ENCODE measurements at regions not wholly inside any gene's neighbourhood (a gene's known extent, or its start where the extent isn't known, plus 50 kb on each side); places are given as distances from the start of the nearest gene placed in this dataset.
"Not testable (repeated sequence)": the region's sequence is repeated elsewhere in the genome, so short reads cannot be mapped to it uniquely, and the experiment has no call there.

DNA sequence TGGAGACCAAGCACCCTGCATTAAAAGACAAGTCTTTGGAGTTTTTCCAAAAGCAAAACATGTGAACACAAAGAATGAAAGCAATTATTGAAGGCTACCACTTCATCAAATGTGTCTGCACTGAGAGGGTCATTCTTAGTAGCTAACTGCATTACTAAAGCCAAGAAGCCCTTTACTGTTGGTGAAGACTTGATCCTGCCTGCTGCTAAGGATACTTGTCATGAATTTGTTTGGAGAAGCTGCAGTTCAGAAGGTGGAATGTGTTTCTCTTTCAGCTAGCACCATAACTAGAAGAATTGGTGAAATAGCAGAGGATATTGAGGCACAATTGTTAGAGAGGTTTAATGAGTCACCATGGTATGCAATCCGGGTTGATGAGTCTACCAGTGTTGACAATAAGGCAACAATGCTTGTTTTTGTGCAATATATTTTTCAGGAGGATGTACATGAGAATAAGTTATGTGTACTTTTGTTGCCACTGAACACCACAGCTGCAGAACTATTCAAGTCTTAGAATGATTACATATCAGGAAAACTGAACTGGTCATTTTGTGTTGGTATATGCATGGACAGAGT, 457.3 kb upstream of the ISX start:
- no peak for DNase-seq

DNA sequence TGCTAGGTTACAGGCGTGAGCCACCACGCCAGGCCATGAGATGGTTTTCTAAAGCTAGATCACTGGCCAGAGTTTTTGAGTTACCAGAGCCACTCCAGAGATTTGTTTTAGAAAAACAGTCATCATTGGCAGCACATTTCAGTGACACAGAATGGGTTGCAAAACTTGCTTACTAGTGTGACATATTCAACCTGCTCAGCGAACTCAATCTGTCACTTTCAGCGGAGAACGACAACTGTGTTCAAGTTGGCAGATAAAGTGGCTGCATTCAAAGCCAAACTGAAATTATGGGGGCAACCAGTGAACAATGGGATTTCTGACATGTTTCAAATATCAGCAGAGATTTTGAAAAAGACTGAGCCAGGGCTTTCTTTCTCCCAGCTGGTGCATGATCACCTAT, 456.3 kb upstream of the ISX start:
- DNase-seq = no peak

DNA sequence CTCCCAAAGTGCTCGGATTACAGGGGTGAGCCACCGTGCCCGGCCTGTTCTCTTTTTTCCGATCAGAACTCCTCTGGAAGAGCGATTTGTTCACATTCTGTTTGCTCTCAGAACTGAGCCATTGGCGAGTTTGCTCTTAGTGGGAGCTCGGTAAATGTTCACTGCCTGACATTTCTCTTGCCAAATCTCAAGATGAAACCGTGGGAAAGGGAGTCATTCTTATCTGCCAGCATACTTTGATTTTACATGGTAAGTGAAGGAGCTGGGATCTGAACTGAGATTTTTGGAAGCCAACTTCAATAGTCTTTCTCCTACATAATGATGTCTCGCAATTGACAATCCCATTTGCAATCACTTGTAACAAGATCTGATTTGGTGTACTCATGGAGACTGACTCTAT, 445.8 kb upstream of the ISX start:
- no peak for DNase-seq

DNA sequence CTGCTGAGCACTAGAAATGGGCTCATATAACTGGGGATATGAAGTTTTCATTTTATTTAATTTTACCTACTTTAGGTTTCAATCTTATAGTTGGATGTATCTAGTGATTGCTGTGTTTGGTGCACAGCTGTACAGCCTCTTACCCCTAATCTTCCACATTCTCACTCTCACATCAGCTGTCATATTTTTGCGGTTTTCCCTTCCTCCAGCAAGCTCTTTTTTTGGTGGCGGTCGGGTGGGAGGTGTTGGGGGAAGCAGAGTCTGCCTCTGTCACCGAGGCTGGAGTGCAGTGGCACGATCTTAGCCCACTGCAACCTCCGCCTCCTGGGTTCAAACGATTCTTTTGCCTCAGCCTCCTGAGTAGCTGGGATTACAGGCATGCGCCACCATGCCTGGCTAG, 445.1 kb upstream of the ISX start:
- no peak for DNase-seq

DNA sequence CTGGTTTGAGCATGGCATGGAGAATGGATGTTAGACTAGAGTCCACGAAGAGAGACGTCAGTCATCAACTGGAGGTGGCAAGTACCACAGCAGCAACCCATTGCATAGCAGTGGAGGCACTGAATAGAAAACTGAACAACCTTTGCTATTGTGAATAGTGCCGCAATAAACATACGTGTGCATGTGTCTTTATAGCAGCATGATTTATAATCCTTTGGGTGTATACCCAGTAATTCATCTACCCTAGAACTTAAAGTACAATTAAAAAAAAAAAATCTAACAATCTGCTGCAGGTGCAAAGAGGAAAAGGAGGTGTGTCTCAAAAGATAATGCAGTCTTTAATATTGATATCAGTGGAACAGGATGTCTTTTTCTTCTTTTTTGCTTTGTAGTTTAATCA, 443.4 kb upstream of the ISX start:
- DNase-seq = no peak

DNA sequence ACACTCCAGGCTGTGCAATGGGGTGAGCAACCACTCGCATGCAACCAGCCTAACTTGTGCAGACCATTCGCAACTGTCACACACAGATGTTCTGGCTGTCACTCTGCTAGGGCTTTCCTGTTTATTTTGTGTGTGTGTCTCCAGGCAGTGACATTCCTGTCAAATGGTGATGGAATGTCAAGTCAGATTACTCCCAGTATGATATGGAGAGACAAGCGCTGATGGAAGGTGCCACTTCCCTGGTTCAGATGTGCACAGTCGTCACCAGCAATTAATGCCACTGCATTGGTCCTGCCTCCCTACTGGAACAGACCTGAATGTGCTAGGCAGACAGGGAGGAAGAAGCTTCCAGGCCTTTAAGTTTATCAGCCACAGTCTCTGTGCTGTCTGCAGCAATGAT, 442.4 kb upstream of the ISX start:
- no peak for DNase-seq

DNA sequence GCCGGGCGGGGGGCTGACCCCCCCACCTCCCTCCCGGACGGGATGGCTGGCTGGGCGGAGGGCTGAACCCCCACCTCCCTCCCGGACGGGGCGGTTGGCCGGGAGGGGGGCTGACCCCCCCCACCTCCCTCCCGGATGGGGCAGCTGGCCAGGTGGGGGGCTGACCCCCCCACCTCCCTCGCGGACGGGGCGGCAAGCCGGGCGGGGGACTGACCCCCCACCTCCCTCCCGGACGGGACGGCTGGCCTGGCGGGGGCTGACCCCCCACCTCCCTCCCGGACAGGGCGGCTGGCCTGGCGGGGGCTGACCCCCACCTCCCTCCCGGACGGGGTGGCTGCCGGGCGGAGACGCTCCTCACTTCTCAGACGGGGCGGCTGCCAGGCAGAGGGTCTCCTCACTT, 440.1 kb upstream of the ISX start:
- DNase-seq = not testable (repeated sequence)

DNA sequence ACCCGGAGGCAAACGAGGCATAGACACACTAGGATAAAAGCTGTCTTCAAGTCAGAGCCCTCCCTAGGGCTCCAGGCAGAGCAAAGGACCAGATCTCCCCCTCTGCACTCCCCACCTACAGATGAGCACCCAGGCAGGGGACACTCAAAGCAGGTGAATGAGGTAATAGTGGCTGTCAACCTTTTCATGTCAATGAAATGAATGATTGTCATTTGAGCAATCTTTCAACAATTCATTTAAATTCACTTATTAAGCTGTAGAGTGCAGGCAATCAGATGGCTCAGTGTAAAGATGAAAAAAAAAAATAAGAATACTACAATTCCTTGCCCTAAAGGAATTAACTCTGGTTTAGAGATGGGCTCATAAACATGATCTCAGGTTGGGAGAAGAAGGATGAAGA, 427.8 kb upstream of the ISX start:
- no peak for DNase-seq

DNA sequence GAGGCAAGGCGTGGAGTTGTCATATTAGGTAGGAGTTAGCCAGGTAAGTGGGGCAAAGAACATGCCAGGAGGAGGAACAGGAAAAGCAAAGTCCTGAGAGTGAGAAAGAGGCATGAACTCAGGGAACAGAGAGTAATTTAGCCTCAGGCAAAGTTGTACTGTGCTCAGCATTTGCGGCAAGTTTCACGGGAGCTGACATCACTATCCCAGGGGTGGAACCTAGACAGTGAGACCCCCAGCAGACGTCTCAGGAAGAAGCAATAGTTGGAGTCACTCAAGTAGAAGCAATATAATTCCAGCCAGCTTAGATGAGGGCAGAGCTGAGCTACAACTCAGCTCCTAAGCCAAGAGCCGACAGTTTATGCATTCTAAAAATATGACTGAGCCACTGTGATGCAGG, 426.0 kb upstream of the ISX start:
- no peak for DNase-seq

DNA sequence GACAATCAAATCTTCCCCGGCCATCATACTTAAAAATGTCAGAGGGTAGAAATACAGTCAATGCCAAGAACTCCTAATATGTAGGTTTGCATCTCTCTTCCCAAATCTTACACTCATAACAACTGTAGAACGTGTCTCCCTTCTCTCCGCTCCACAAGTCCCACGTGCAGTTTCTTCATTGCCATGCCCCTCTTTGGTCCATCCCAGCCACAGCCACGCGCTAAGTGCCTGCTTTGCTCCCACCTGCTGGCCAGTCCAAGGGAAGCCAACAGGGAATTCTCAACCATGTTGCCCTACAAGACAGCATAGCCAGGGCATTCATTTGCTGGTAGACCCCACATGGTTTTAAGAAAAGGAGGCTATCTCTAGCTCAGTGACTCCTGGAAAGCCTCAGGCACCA, 420.6 kb upstream of the ISX start:
- no peak for DNase-seq

DNA sequence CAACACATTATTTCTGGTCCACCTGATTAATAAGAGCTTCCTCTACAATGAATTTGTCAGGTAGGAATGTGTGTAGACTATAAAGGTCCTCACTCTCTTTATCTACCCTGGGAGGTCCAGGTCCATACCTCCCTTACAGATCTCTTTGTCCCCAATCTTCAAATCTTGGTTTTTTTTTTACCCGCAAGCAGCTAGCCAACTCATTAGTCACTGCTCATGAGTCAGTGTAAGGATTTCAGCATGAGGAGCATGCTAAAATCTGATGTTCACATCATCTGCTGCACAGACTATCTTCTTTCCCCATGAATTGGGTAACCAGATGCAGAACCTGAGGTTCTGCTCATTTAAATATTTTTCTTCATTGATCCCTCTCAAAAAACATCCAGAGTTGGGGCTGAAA, 397.0 kb upstream of the ISX start:
- DNase-seq = no peak

DNA sequence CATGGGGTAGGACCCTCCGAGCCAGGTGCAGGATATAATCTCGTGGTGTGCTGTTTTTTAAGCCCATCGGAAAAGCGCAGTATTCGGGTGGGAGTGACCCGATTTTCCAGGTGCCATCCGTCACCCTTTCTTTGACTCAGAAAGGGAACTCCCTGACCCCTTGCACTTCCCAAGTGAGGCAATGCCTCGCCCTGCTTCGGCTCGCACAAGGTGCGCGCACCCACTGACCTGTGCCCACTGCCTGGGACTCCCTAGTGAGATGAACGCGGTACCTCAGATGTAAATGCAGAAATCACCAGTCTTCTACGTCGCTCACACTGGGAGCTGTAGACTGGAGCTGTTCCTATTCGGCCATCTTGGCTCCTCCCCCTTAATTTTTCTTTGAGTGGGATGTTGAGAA, 382.9 kb upstream of the ISX start:
- DNase-seq = not testable (repeated sequence)

DNA sequence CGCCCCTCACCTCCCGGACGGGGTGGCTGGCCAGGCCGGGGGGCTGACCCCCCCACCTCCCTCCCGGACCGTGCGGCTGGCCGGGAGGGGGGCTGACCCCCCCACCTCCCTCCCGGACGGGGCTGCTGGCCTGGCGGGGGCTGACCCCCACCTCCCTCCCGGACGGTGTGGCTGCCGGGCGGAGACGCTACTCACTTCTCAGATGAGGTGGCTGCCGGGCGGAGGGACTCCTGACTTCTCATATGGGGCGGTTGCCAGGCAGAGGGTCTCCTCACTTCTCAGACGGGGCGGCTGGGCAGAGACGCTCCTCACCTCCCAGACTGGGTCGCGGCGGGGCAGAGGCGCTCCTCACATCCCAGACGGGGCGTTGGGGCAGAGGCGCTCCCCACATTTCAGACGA, 381.7 kb upstream of the ISX start:
- not testable (repeated sequence) for DNase-seq

DNA sequence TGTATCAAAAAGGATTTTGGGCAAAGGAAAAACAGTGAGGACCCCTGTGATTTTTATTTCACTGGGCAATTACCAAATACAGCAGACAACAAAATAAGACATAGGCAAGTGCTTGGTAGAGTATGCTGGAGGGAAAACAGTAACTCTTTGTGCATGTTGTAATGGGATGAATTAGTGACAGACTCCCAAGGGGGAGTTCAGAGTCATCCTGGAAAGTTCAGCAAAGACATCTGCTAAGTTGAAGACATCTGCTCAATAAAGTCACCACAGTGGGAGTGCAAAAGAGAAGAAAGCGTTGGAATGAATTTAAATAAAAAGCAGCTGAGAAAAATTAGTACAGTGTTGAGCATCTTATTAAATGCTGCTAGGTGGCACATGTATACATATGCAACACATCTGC, 378.8 kb upstream of the ISX start:
- no peak for DNase-seq

DNA sequence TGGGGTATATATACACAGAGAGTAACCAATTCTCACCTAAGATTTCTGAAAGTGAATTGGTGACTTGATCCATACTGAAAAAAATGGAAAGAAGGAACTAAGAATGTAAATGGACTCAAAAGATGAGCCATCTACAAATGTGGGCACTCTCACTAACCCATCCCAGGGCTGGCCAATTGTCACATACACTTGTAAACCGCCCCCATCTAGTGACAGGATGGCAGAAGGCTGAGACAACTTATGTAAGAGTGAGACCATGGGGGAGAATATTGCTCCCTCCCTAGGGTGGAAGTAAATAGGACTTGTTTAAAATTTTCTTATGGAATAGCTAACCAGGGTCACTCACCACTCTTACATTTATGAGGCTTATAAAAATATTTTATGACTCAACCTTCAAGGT, 377.1 kb upstream of the ISX start:
- DNase-seq = no peak

DNA sequence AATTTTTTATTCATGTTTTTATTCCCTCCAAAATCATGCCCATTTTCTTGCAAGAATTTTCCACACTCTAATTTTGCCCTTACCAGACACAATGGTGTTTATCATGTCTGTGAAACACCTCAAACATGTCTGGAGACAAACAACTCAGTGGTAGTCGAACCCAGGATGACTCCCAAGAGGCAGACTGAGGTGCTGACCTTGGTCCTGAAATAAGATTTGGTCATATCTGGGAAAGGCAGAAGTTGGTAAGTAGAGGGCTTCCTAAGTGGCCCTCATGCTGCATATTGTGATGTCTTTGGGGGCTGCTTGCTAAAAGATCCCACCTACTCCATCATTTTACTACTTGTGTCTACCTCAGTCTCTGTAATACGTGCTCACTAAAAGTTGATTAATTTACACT, 369.4 kb upstream of the ISX start:
- DNase-seq = no peak

DNA sequence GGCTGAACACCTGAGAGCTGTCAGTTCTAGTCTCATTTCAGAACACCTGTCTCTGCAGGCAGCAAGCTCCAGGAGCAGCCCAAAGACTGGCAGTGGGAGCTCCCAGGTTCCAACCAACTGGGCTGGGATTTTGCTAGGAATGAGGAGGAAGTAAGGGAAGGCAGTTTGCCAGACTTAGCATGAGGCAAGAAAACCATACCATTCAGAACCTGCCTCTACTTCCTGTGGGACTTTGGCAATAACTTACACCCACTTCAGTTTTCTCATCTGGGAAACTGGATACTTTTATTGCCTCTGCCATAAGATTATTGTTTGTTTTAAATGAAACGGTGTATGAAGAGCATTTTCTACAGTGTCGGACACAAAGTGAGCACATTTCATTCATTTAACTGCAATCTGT, 363.7 kb upstream of the ISX start:
- DNase-seq = no peak

DNA sequence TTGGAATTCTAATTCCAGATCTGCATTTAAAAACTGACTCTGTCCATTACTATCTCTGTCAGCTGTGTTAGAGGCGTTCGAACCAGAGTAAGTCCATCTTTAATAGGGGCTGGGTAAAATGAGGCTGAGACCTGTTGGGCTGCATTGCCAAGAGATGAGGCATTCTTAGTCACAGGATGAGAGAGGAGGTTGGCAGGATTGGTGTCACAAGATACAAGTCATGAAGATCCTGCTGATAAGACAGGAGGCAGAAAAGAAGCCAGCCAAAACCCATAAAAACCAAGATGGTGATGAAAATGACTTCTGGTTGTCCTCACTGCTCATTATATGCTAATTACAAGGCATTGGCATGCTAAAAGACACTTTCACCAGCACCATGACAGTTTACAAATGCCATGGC, 356.3 kb upstream of the ISX start:
- no peak for DNase-seq

DNA sequence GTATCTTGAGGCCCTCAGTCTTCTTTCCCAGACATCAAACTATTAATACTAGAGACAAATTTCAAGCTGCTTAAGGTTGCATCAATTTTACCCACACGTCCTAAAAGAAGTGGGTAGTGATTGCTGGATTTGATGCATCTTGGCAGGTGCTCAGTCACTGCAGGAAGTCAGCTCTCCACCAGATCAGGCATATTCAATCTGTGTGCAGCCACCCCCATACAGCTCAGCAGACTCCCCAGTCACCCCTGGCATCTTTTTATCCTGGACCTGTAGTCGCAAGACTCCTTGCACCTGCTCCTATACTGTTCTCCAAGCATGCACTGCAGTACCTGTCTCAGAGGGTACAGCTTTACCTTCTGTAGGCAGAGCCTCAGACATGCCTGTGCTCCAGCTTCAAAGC, 343.1 kb upstream of the ISX start:
- no peak for DNase-seq

DNA sequence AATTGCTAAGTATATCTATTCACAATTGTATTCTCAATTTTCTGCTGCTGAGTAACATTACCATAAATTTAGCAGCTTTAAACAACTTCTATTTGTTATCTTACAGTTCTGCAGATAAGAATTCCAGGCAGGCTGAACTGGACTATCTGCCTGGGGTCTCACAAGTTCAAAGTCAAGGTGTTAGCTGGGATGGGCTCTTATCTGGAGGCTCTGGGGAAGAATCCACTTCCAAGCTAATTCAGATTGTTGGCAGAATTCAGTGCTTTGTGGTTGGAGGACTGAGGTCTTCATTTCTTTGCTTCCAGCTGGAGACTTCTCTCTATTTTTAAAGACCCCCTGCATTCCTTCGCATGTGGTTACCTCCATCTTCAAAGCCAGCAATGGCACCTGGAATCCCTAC, 329.9 kb upstream of the ISX start:
- DNase-seq = no peak

DNA sequence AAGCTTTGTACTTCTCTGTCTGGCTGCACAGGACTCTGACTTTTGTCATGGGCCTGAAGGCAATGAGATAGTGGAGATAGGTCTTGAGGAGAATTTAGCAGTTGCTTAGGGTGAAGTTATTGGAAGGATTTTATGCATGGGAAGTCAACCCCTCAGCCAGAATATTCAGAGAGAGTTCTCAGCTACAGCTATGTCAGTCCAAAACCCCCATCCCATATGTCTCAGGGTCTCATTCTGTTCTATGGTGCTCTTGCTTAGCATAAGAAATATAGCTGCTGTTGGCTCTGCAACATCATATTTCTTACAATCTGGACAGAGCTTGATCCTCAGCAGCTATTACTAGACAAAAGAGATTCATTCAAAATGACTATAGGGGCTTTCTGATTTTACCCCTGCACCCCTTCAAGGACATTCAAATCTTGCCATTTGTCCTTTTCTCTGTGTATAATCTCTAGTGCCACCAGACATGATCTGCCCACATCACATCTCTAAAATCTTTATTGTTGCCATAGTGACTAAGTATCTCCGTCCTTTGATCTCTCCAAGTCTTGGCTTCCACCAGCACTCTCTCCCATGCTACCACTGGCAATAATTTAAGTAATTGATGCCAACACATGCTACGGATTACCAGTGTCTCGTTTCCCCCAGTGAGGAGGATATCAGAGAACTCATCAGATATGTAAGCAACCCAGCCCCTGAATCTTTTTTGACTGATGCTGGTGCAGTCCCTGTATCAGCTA, 327.1 kb upstream of the ISX start:
- no peak for DNase-seq

DNA sequence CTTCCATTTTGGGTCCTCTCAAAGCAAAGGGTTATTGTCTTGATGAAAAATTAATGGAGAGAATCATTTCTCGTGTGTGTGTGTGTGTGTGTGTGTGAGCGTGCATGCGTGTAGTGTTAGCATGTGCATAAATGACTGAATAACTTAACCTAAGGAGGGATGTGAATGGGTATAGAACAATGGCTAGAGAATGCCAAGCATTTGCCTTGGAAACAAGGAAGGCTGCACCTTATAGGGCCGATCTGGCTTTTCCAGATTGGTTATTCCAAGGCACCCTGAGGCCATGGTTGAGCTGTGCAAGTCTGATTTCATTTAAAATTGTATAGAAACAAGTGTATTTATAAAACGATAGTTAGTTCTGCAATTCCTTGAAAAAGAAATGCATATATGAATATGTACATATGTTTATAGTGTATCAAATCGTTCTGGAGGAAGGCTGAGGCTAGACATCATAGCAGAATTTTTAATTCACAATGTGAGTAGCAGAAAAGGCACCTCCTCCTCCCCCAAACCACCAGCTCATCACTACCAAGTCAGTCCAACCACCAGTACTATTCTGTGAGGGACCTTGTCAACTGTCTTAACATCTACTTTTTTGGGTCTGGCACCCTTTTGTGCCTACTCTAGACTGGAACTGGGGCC, 322.7 kb upstream of the ISX start:
- no peak for DNase-seq

DNA sequence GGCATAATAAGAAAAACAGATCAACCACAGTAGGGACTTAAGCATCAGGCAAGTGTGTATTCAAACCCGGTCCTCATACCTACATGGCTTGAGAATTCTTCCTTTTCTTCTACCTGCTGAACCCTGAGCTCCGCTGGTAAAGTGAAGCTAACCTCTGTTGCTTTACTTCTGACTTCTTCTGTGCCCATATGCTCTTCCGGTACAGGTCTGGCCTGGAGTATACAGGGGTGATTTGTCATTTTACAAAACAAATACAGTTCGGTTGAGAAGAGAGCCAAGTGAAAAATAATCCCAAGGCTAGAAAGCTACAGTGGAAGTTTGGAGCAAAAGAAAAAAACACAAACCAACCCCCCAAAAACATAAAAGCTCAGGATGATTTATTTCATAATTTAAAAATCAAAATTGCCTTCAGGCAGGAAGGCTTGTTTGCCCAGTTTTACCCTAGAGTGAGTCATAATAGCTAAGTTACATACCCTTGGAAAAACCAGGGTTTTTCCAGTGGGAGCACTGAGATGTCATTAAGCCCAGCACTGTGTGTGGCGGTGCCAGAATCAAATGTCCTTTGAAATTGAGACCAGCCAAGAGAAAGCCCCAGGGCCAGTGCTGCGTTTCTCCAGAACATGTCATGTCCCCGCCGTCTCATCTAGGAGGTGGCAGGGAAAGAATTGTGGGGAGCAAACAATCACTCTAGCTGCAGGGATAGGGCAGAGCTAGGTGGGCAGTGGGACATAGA, 305.5 kb upstream of the ISX start:
- no peak for DNase-seq

DNA sequence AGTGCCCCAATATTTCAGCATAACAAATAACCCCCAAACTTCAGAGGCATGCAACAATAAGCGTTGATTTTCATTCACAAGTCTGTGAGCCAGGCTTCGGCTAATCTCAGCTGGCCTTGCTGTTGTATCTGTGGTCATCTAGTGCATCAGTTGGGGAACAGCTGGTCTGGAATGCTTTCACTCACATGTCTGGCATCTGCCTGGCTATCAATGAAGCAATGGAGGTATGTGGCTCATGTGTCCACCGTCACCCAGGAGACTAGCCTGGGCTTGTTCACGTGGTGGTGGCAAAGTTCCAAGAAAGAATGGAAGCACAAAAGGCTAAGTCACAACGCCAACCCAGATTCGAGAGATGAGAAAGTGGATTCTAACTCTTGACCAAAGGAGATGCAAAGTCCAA, 304.8 kb upstream of the ISX start:
- no peak for DNase-seq

Measured in CD4-positive, alpha-beta T cell treated with Interleukin-1 beta for 1 hour (primary cell).